OCI-LY1 (cell line): ENCODE measurements at regions not wholly inside any gene's neighbourhood (a gene's known extent, or its start where the extent isn't known, plus 50 kb on each side); places are given as distances from the start of the nearest gene placed in this dataset.

Source experiments
- H2AFZ ChIP-seq: fragments of 200-600 bp; sonication (generic), shearing (Covaris generic); 2 replicates; pipeline ENCODE4 v1.6.0; 2014; ENCODE audit warnings: antibody characterized with exemption, mild to moderate bottlenecking, low read length
- H3F3A ChIP-seq: fragments of 200-600 bp; sonication (generic), shearing (Covaris generic); 2 replicates; pipeline ENCODE4 v1.6.0; 2014; ENCODE audit warnings: mild to moderate bottlenecking, antibody characterized with exemption, low read length, moderate library complexity; ENCODE audit not compliant: insufficient read depth
- H3K27ac ChIP-seq: fragments of 200-600 bp; sonication (generic); 2 replicates; pipeline ENCODE4 v1.5.1; 2014; ENCODE audit warnings: low read length, mixed run types, mild to moderate bottlenecking, low read depth; ENCODE audit not compliant: poor library complexity, severe bottlenecking
- H3K27me3 ChIP-seq: fragments of 200-600 bp; sonication (generic); 2 replicates; pipeline ENCODE4 v1.6.0; 2014; ENCODE audit warnings: antibody characterized with exemption, mild to moderate bottlenecking, low read length, moderate library complexity; ENCODE audit not compliant: insufficient read depth
- H3K36me3 ChIP-seq: fragments of 200-600 bp; sonication (generic); 2 replicates; pipeline ENCODE4 v1.6.1; 2014; ENCODE audit warnings: mild to moderate bottlenecking, antibody characterized with exemption, low read length, moderate library complexity, mixed read lengths; ENCODE audit not compliant: insufficient read depth
- H3K4me1 ChIP-seq: fragments of 200-600 bp; sonication (generic); 2 replicates; pipeline ENCODE4 v1.5.1; 2014; ENCODE audit warnings: mild to moderate bottlenecking, low read length, moderate library complexity; ENCODE audit not compliant: insufficient read depth, severe bottlenecking
- H3K4me2 ChIP-seq: fragments of 200-600 bp; sonication (generic), shearing (Covaris generic); 2 replicates; pipeline ENCODE4 v1.6.1; 2014; ENCODE audit warnings: low read length
- H3K4me3 ChIP-seq: fragments of 200-600 bp; sonication (generic); 2 replicates; pipeline ENCODE4 v1.5.1; 2014; ENCODE audit warnings: low read length, low read depth, mild to moderate bottlenecking, mixed read lengths; ENCODE audit not compliant: poor library complexity, severe bottlenecking
- H3K79me2 ChIP-seq: fragments of 200-600 bp; shearing (Covaris generic); 2 replicates; pipeline ENCODE4 v1.6.1; 2016; ENCODE audit warnings: mixed run types, low read length, mixed read lengths; ENCODE audit not compliant: insufficient read depth
- H3K9ac ChIP-seq: fragments of 200-600 bp; sonication (generic), shearing (Covaris generic); 2 replicates; pipeline ENCODE4 v1.6.1; 2014; ENCODE audit warnings: mild to moderate bottlenecking, low read length, mixed read lengths
- H3K9me2 ChIP-seq: fragments of 200-600 bp; sonication (generic), shearing (Covaris generic); 2 replicates; pipeline ENCODE4 v1.6.1; 2014; ENCODE audit warnings: low read depth, mild to moderate bottlenecking, low read length, mixed read lengths
- H3K9me3 ChIP-seq: fragments of 200-600 bp; shearing (Covaris generic); 2 replicates; pipeline ENCODE4 v1.6.1; 2014; ENCODE audit warnings: low read length, mixed read lengths
- H4K20me1 ChIP-seq: fragments of 200-600 bp; sonication (generic), shearing (Covaris generic); 2 replicates; pipeline ENCODE4 v1.6.0; 2016; ENCODE audit warnings: mild to moderate bottlenecking, low read length; ENCODE audit not compliant: insufficient read depth
- EZH2 ChIP-seq: fragments of 200-600 bp; sonication (generic), shearing (Covaris generic); IDR thresholded peaks from 2 replicates; pipeline ENCODE4 v1.8.0; 2017; ENCODE audit warnings: borderline replicate concordance, mixed run types, mild to moderate bottlenecking, antibody characterized with exemption, low read length, moderate library complexity, mixed read lengths
- TF ChIP-seq, protein P1 (sequence below): fragments of 200-600 bp; sonication (generic), shearing (Covaris generic); IDR thresholded peaks from 2 replicates; pipeline ENCODE4 v1.5.1; 2017; ENCODE audit warnings: mild to moderate bottlenecking, antibody characterized with exemption, low read length, moderate library complexity, mixed read lengths

DNA sequence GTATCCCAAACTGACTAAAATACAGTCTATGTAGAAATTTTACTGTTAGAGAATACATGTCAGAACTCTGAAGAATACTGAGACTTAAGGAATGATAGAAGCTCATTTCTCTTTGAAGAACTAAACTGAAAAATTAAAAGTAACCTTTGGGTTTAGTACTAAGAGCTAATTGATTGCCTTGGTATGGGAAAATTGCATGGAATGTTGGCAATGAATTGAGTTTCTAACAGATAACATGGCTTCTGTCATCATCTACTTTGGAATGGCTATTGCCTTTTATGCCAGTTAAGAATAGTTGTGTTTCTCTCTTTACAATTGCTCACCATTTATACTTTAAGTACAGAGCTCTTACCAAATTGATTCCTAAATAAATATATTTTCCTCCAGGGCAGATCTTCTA is 308.8 kb upstream of the SYT1 start:
- Histone ChIP-seq H3K27me3 (no peaks in the 10 kb centered on the region), H3F3A (no peaks in the 10 kb centered on the region), H3K4me3 (no peak overlapping the region), H4K20me1 (no peaks in the 10 kb centered on the region), H3K9me2 (no peaks in the 10 kb centered on the region), H2AFZ (no peak overlapping the region), H3K79me2 (no peaks in the 10 kb centered on the region), H3K36me3 (no peaks in the 10 kb centered on the region), H3K9me3 (no peaks in the 10 kb centered on the region), H3K9ac (no peak overlapping the region), H3K4me2 (no peak overlapping the region), H3K27ac (no peak overlapping the region), H3K4me1 (no peaks in the 10 kb centered on the region)
- no peak for TF ChIP-seq EZH2
- TF ChIP-seq, protein P1, sequence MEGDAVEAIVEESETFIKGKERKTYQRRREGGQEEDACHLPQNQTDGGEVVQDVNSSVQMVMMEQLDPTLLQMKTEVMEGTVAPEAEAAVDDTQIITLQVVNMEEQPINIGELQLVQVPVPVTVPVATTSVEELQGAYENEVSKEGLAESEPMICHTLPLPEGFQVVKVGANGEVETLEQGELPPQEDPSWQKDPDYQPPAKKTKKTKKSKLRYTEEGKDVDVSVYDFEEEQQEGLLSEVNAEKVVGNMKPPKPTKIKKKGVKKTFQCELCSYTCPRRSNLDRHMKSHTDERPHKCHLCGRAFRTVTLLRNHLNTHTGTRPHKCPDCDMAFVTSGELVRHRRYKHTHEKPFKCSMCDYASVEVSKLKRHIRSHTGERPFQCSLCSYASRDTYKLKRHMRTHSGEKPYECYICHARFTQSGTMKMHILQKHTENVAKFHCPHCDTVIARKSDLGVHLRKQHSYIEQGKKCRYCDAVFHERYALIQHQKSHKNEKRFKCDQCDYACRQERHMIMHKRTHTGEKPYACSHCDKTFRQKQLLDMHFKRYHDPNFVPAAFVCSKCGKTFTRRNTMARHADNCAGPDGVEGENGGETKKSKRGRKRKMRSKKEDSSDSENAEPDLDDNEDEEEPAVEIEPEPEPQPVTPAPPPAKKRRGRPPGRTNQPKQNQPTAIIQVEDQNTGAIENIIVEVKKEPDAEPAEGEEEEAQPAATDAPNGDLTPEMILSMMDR: no peak

DNA sequence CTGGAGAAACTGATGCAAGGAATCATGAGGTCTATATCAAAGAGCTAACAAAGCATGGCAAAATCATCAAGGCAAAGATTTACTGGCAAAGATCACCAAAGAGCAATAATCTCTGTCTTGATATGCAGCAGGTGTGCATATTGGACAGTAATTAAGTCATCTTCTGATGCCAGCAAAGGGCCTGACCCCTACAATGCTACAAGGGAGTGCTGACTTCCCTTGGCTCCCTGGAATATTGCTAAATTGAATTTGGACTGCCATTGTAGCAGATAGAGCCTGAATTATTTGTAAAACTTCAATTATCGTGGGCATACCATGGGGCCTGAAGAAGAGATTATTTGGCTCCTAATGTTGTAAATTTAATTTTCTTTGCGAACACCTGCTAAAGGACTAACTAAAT is 307.9 kb upstream of the SYT1 start:
- Histone ChIP-seq H3K79me2 (no peaks in the 10 kb centered on the region), H4K20me1 (no peaks in the 10 kb centered on the region), H3F3A (no peaks in the 10 kb centered on the region), H3K4me3 (no peak overlapping the region), H3K27me3 (no peaks in the 10 kb centered on the region), H3K36me3 (no peaks in the 10 kb centered on the region), H3K4me2 (no peak overlapping the region), H3K9me2 (no peaks in the 10 kb centered on the region), H2AFZ (no peak overlapping the region), H3K9ac (no peak overlapping the region), H3K4me1 (no peaks in the 10 kb centered on the region), H3K27ac (no peak overlapping the region), H3K9me3 (no peaks in the 10 kb centered on the region)
- TF ChIP-seq, protein P1: no peak
- no peak for TF ChIP-seq EZH2

DNA sequence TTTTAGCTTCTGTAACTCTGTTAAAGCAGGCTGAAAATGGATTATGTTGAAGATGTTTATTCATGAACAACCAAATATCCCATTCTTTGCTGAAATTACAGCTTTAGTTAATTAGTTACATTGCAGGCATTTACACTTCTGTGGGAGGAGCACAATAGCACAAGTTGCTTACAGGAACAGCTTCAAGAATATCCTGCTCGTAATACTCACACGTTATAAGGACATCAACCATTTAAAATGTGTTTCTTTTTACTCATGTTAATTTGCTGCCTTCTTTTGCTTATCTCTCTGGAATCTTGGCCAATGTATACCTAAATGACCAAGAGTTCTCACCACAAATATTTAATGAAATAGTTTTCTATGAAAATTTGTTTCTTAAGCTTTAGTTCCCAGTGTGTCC is 305.2 kb upstream of the SYT1 start:
- Histone ChIP-seq H3K27me3 (no peaks in the 10 kb centered on the region), H3K36me3 (no peaks in the 10 kb centered on the region), H3K9ac (no peak overlapping the region), H3K4me3 (no peak overlapping the region), H3K79me2 (no peaks in the 10 kb centered on the region), H3K27ac (no peak overlapping the region), H2AFZ (no peak overlapping the region), H3K4me2 (no peak overlapping the region), H3K4me1 (no peaks in the 10 kb centered on the region), H3F3A (no peaks in the 10 kb centered on the region), H4K20me1 (no peaks in the 10 kb centered on the region), H3K9me2 (no peaks in the 10 kb centered on the region), H3K9me3 (no peaks in the 10 kb centered on the region)
- TF ChIP-seq, protein P1: no peak
- no peak for TF ChIP-seq EZH2
